Stomach (tissue), 4 donors: ENCODE measurements at regions not wholly inside any gene's neighbourhood (a gene's known extent, or its start where the extent isn't known, plus 50 kb on each side); places are given as distances from the start of the nearest gene placed in this dataset.

Source experiments
- CTCF ChIP-seq, 7 experiments: fragments of 450-650 bp in 4 of 7; fragments of 200-600 bp in 3 of 7; sonication (generic) in 3 of 7; IDR thresholded peaks; one replicate each; pipeline ENCODE4 v1.5.1; 2016 to 2019; ENCODE audit warnings: antibody characterized with exemption in 7 of 7, control low read depth in 2 of 7, mild to moderate bottlenecking in 1 of 7
- EP300 ChIP-seq: sonication (generic); formaldehyde crosslinking; IDR thresholded peaks from one replicate; pipeline ENCODE4 v1.6.1; 2017; ENCODE audit warnings: antibody characterized with exemption
- POLR2A ChIP-seq, 4 donors: fragments of 450-650 bp; IDR thresholded peaks; one replicate each; pipeline ENCODE4 v1.6.1; 2016; ENCODE audit warnings: antibody characterized with exemption in 4 of 4, control low read depth in 2 of 4, mild to moderate bottlenecking in 1 of 4, moderate library complexity in 1 of 4
- POLR2AphosphoS5 ChIP-seq, 3 donors: sonication (generic); formaldehyde crosslinking; IDR thresholded peaks; one replicate each; pipeline ENCODE4 v1.6.1; 2016; ENCODE audit warnings: antibody characterized with exemption in 3 of 3

DNA sequence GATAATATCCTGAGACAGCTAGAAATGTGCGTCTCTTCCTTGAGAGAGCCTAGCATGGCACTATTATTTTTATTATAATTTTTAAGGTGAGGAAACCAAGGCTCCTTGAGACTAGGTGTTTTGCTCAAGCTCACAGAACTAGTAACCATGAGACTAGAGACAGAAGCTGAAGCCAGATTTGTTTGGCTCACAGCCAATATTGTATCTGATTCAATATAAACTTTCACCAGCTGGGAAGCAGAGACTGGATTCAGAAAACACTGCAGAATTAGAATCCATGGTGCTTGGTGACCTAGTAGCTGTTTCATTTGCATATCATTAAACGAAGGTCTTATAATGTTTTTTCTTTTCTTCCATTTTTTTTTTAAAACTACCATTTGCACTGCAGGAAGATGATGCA is 64.4 kb downstream of the DNAJB9 start:
- TF ChIP-seq CTCF (IDR thresholded peaks at IDR 0.05) = no peak
- no peak for TF ChIP-seq POLR2A (IDR thresholded peaks at IDR 0.05)
- TF ChIP-seq EP300 = no peak
- no peak for TF ChIP-seq POLR2AphosphoS5 (IDR thresholded peaks at IDR 0.05)
